GM19452 (cell line): ENCODE measurements at regions not wholly inside any gene's neighbourhood (a gene's known extent, or its start where the extent isn't known, plus 50 kb on each side); places are given as distances from the start of the nearest gene placed in this dataset.
"Not testable (repeated sequence)": the region's sequence is repeated elsewhere in the genome, so short reads cannot be mapped to it uniquely, and the experiment has no call there.

Source experiments
- ATAC-seq: cut with Tn5 transposase; IDR thresholded peaks from one replicate; pipeline ENCODE4 v1.9.1; 2021; ENCODE audit not compliant: unreplicated experiment

GRCh38 chr3:75311306-75311705 lies 352.8 kb upstream of the FRG2C start:
- not testable (repeated sequence) for ATAC-seq

GRCh38 chr3:75312469-75312868 lies 351.7 kb upstream of the FRG2C start:
- ATAC-seq: not testable (repeated sequence)

DNA sequence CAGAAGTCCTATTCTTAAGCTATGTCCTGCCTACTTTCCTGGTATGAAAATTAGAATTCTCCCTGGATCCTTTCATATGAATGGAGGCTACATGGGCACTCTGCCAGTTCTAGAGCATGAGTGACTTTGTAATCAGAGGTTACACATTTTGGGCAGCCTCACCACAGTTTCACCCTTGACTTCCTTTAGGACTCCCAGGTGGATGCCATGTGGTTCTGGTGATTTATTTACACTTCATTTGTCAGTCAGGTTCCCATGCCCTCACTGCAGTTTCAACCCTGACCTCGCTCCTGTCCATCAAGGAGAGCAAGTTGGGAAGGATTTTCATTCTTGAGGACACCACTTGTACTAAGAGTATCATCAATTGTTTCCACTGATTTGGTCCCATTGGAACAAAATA lies 344.4 kb upstream of the FRG2C start:
- not testable (repeated sequence) for ATAC-seq

DNA sequence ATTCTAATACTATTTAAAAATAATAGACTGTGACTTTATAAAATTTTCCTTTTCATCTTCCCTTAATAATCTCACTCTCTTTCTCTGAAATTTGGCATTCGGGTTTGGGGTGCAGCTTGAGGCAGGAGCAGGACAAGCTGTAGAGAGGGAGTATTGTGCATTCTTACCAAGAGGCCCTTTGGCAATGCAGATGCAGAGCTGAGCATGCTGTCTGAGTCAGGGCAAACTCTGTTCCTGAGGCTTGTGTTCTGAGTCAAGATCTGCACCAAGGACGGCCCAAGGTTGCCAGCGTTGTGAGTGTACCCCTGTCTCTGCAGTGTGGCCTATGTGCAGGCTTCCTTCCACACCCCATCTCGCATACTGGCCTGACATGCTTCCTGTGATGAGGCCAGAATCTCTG lies 343.8 kb upstream of the FRG2C start:
- no peak for ATAC-seq

DNA sequence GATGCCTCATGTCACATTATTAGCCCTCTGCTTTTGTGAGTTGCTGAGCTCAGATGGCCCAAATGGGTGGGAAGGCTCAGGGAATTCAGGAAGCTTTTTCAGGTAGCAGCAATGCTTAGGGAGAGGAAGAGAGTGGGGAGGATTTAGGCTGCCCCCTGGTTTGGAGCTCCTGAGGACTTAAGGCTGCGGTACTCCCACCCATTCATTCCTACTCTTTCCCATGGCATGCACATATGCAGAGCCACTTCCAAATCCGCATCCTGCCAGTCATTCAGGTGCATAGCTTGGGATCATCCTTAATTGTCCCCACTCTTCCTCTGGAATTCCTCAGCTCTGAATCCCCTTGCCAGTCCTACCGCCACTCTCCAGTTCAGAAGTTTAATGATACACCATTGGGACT lies 343.1 kb upstream of the FRG2C start:
- no peak for ATAC-seq

DNA sequence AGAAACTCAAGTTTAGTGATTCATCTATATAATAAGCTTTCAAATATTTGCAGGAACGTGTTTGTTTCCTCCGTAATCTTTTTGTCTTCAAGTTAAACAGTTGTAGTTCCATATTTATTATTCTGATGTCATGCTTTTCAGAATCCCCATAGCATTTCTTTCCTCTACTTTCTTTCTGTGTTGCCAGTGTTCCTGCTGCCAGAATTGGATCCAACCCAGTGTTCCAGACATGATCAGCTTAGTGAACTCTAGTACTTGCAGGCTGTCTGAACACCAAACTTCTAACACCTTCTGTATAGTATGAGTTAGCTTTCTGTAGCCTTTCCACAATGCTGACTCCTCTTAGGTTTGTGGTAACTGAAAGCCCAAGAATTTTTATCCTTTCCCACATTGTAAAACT lies 340.2 kb upstream of the FRG2C start:
- ATAC-seq: not testable (repeated sequence)

DNA sequence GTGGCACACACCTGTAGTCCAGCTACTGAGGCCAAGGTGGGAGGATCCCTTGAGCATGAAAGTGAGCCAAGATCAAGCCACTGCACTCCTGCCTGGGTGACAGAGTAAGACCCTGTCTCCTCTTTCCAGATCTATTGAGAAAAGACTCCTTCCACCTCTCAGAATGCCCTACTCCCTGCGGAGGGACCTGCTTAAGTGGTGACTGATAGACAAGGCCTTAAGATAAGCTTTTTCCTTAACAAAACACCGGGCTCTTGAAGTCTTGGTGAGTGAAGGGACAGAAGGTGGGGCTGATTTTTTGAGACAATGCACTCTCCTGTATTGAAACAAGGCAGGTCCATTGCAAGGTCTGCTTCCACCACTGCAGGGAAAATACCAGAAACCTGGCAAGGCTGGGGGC lies 338.4 kb upstream of the FRG2C start:
- no peak for ATAC-seq

DNA sequence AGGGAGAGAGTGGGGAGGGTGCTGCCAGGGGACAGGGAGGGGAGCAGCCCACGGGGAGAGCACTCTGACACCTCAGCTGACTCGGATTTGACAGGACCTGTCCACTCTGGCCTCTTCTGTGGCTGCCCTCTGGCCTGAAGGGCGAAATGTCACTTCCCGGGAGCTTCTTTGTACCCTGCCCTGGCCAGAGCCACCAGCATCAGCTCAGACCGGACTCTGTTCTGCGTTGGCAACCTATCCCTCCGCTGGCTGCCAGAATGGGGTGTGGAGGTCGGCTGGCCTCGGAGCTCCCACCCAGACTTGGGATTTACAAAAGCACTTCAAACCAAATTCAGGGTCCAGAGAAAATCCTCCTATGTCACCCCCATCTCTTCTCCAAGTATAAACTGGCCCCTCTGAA lies 336.7 kb upstream of the FRG2C start:
- ATAC-seq: no peak

DNA sequence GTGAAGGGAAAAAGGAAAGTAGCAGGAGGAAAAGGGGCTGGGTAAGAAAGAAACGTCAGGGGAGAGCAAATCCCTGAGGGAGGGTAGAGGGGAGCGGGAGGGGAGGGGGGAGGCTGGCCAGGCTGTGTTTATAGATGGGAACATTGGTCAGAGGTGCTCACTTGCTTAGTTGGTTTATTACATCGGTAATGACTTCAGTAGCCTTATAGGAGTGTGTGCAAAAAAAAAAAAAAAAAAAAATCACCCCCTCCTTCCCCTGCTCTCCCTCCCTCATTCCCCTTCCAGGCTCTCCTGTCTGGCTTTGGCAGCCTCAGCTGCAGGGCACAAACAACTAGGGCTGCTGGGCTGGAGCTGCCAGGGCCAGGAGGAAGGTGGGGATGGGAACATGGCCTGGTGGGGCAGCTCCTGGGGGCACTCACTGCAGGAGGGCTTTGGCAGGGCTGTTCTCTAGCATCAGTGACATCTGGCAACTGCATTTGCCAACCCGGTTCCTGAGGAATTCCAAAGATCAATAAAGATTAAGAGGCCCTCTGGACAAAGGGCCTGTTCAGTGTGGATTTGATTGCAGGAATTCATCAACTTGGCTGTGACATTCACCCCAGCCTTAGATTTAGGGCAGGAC lies 334.5 kb upstream of the FRG2C start:
- no peak for ATAC-seq

DNA sequence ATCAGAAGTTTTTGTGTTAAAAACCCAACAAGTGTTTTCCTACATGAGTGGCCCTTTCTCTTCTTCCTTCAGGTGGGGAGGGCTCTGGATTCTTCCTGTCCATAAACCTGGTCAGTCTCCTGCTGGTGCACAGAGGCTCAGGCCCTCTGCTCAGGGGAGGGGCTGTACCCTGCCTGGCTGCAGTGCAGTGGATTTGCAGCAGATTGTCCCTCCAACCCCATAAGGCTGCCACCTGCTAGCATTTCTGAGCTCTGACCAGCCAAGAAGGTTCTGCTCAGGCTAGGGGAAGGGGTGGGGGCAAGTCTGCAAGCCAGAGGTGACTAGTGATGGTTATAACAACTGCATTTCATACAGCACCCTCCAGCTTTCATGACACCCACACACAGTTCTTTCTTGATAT lies 333.7 kb upstream of the FRG2C start:
- not testable (repeated sequence) for ATAC-seq

- not testable (repeated sequence) for ATAC-seq
These were observed 332.0 kb upstream of the FRG2C start for GRCh38 chr3:75332090-75332489.

- no peak for ATAC-seq
These were observed 331.3 kb upstream of the FRG2C start for GRCh38 chr3:75332794-75333193.

DNA sequence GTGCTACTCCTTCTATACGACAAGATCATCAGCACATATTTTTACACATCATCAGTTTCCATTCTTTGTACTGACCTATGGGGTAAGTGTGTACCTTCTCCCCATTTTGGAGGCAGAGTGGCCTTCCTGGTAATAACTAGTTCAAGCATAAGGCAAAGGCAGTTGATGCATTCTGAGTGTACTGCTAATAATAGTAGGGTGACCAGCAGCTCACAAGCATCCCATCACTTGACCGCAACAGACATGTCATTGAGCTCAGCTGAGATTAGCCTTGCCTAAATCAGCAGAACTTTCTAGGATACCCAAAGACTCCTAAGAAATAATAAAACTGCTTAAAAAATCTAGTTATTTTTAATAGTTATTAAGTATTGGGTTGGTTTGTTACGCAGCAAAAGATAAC lies 329.8 kb upstream of the FRG2C start:
- ATAC-seq: no peak

- ATAC-seq: no peak
These were observed 326.8 kb upstream of the FRG2C start for GRCh38 chr3:75337226-75337900.

DNA sequence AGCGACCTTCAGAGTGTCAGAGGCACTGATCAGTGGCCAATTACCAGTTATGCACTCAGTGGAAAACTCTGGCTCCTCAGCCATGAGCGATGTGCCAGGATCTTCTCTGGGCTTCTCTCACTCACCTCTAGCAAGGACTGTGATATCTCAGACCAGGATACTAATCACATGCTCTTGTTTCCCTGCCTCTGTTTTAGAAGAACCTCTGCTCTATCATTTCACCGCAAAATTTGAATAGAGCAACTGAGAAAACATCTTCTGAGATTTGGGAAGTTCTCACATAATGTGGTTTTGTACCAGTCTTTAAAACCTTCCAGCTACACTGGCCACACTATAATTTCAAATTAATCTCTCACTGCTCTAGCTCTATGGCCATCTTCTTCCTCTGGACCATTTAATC lies 325.8 kb upstream of the FRG2C start:
- no peak for ATAC-seq

DNA sequence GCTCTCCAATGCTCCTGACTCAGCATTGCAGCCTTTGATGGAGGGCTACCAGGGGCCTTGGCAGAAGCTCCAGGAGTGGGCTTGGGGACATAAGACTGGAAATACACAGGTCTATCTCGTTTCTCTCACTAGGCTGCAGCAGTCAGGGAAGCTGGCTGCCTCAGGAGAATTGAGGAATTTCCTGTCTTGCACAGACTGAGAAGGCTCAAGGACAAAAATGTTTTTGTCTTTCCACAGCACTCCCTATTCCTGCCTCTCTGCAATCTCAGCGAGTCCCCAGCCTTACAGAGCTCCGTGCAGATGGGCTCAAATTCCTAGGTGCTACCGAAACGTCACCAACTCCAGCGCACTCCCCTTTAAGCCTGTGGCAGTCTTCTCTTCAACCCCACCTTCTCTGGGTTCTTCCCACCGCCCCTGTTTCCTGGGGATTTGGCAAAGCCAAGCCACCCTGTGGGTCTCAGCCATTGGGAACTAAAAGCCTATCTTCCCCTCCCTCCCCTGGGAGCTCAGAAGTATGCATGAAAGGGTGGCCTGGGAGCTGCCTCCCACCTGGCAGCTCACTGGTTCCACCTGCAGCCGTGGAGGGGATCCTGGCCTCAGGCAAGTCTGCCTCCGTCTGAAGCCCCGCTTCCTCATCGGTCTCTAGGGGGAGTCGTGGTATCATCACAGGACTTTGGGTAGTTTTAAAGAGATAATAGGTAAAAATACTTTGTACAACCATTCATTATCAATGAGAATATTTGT lies 322.6 kb upstream of the FRG2C start:
- no peak for ATAC-seq

GRCh38 chr3:75342425-75342824 lies 321.7 kb upstream of the FRG2C start:
- ATAC-seq: no peak

- not testable (repeated sequence) for ATAC-seq
These were observed 313.6 kb upstream of the FRG2C start for GRCh38 chr3:75350536-75350935.

GRCh38 chr3:75362086-75362784 lies 301.9 kb upstream of the FRG2C start:
- not testable (repeated sequence) for ATAC-seq

- ATAC-seq: not testable (repeated sequence)
These were observed 291.2 kb upstream of the FRG2C start for GRCh38 chr3:75372964-75373363.

DNA sequence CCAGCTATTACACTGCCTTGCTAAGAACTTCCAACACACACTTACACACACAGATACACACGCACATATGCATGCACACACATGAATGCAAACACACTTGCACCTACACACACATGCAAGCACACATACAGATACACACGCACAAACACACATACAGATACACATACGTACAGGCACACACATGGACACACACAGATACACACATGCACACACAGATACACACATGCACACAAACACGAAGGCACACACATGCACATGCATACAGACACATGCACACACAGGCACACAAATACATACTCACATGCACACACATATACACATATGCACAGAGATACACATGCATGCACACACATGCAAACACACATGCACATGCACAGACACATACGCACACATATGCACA lies 284.3 kb upstream of the FRG2C start:
- not testable (repeated sequence) for ATAC-seq
